Calu3 (cell line): ENCODE measurements at regions not wholly inside any gene's neighbourhood (a gene's known extent, or its start where the extent isn't known, plus 50 kb on each side); places are given as distances from the start of the nearest gene placed in this dataset.

ENCODE experiments used
- BruUV-seq: library from RNA; stranded (reverse); fragments of 400-500 nt; replicated peaks from 2 replicates; lab custom pipeline; 2021; lab: Mats Ljungman, UMichigan
- CTCF ChIA-PET: fragments of 300-600 bp; sonication (Branson Sonifier 250); formaldehyde crosslinking; loops from one replicate; lab custom pipeline; 2022; ENCODE audit warnings: antibody characterized with exemption; lab: Charles Lee
- DNase-seq: peaks from one replicate; pipeline ENCODE4 v3.0.0; 2022
- H3K27ac Mint-ChIP-seq: one replicate; pipeline ENCODE4 v1.8.0; 2022; ENCODE audit warnings: mixed read lengths; ENCODE audit not compliant: unreplicated experiment
- H3K27me3 Mint-ChIP-seq: one replicate; pipeline ENCODE4 v1.8.0; 2022; ENCODE audit warnings: mixed read lengths; ENCODE audit not compliant: unreplicated experiment
- H3K36me3 Mint-ChIP-seq: one replicate; pipeline ENCODE4 v1.8.0; 2022; ENCODE audit warnings: mild to moderate bottlenecking, moderate library complexity, mixed read lengths; ENCODE audit not compliant: insufficient read depth, unreplicated experiment
- H3K4me1 Mint-ChIP-seq: one replicate; pipeline ENCODE4 v1.8.0; 2022; ENCODE audit warnings: mild to moderate bottlenecking, low read depth, mixed read lengths; ENCODE audit not compliant: unreplicated experiment
- H3K4me3 Mint-ChIP-seq: one replicate; pipeline ENCODE4 v1.8.0; 2022; ENCODE audit warnings: mild to moderate bottlenecking, low read depth, moderate library complexity, mixed read lengths; ENCODE audit not compliant: unreplicated experiment
- H3K9me3 Mint-ChIP-seq: one replicate; pipeline ENCODE4 v1.8.0; 2022; ENCODE audit warnings: low read depth, mixed read lengths; ENCODE audit not compliant: unreplicated experiment
- CTCF ChIP-seq: fragments of 200-600 bp; IDR thresholded peaks from one replicate; pipeline ENCODE4 v1.8.0; 2022; ENCODE audit warnings: antibody characterized with exemption; ENCODE audit not compliant: unreplicated experiment
- intact Hi-C: fragments of 100-400 bp; cut with micrococcal nuclease; formaldehyde crosslinking; loops from one replicate; pipeline ENCODE4 v1.10.0; 2022; ENCODE audit not compliant: unreplicated experiment

GRCh38 chr14:28488684-28489083 is 277.9 kb upstream of the FOXG1 start:
- no peak overlapping the region for H3K27ac Mint-ChIP-seq
- no peaks in the 10 kb centered on the region for H3K4me1 Mint-ChIP-seq
- intact Hi-C loops = no loop called here
- H3K9me3 Mint-ChIP-seq = no peaks in the 10 kb centered on the region
- no peaks in the 10 kb centered on the region for H3K36me3 Mint-ChIP-seq
- TF ChIP-seq CTCF = no peak
- no TSS peak for BruUV-seq
- CTCF ChIA-PET = no interaction called here
- no peaks in the 10 kb centered on the region for H3K27me3 Mint-ChIP-seq
- H3K4me3 Mint-ChIP-seq = no peak overlapping the region
- DNase-seq = no peak

GRCh38 chr14:28493516-28493915 is 273.1 kb upstream of the FOXG1 start:
- H3K27me3 Mint-ChIP-seq = no peaks in the 10 kb centered on the region
- no peak overlapping the region for H3K27ac Mint-ChIP-seq
- H3K4me1 Mint-ChIP-seq = no peaks in the 10 kb centered on the region
- H3K36me3 Mint-ChIP-seq = no peaks in the 10 kb centered on the region
- no peak for DNase-seq
- no peak overlapping the region for H3K4me3 Mint-ChIP-seq
- intact Hi-C loops = no loop called here
- CTCF ChIA-PET = no interaction called here
- no TSS peak for BruUV-seq
- TF ChIP-seq CTCF = no peak
- H3K9me3 Mint-ChIP-seq = no peaks in the 10 kb centered on the region

- no peak overlapping the region for H3K4me3 Mint-ChIP-seq
- intact Hi-C loops = no loop called here
- H3K27me3 Mint-ChIP-seq = no peaks in the 10 kb centered on the region
- CTCF ChIA-PET = no interaction called here
- no peaks in the 10 kb centered on the region for H3K4me1 Mint-ChIP-seq
- no peaks in the 10 kb centered on the region for H3K36me3 Mint-ChIP-seq
- DNase-seq = no peak
- no peak for TF ChIP-seq CTCF
- BruUV-seq = no TSS peak
- H3K27ac Mint-ChIP-seq = no peak overlapping the region
- H3K9me3 Mint-ChIP-seq = no peaks in the 10 kb centered on the region
These were observed 272.4 kb upstream of the FOXG1 start for GRCh38 chr14:28494196-28494595.

GRCh38 chr14:28496364-28496763 is 270.2 kb upstream of the FOXG1 start:
- Mint-ChIP-seq H3K4me1 (no peaks in the 10 kb centered on the region), H3K9me3 (no peaks in the 10 kb centered on the region), H3K4me3 (no peak overlapping the region), H3K27me3 (no peaks in the 10 kb centered on the region), H3K27ac (no peak overlapping the region), H3K36me3 (no peaks in the 10 kb centered on the region)
- intact Hi-C loops = no loop called here
- no peak for DNase-seq
- BruUV-seq = no TSS peak
- no peak for TF ChIP-seq CTCF
- CTCF ChIA-PET = no interaction called here
